ENCODE measurements at regions not wholly inside any gene's neighbourhood (a gene's known extent, or its start where the extent isn't known, plus 50 kb on each side); places are given as distances from the start of the nearest gene placed in this dataset.

GRCh38 chrX:25124391-25124790 is 108.6 kb upstream of the ARX start:
- Histone ChIP-seq H3K4me2 (no peak overlapping the region), H3K9me2 (ENCODE audit: insufficient read depth) (no peaks in the 10 kb centered on the region), H3K27me3 (ENCODE audit: insufficient read depth) (no peaks in the 10 kb centered on the region), H4K20me1 (replicated peaks; ENCODE audit: insufficient read depth) (no peaks in the 10 kb centered on the region), H2AFZ (no peak overlapping the region), H3K36me3 (ENCODE audit: insufficient read depth) (no peaks in the 10 kb centered on the region), H3K79me2 (replicated peaks; ENCODE audit: insufficient read depth) (no peaks in the 10 kb centered on the region), H3K4me1 (ENCODE audit: insufficient read depth) (no peaks in the 10 kb centered on the region), H3K4me3 (no peak overlapping the region), H3F3A (replicated peaks; ENCODE audit: low read depth) (no peaks in the 10 kb centered on the region), H3K27ac (ENCODE audit: low read depth) (no peak overlapping the region)
- no peak for DNase-seq (ENCODE audit: low spot score)
- no peak for ATAC-seq
- H3K4me1 Mint-ChIP-seq, result no peaks in the 10 kb centered on the region
- peaks cover 16% of the 10 kb centered on the region; the same call in 2 of the 3 replicates for H3K36me3 Mint-ChIP-seq (ENCODE audit: low read depth)
- TF ChIP-seq EZH2 (IDR thresholded peaks at IDR 0.05; ENCODE audit: low read depth, unreplicated experiment) (no peak), EZH2phosphoT487 (IDR thresholded peaks at IDR 0.05; ENCODE audit: unreplicated experiment) (no peak), STAT1 (IDR thresholded peaks at IDR 0.05; ENCODE audit: unreplicated experiment) (no peak), NANOG (IDR thresholded peaks at IDR 0.05; ENCODE audit: borderline replicate concordance) (no peak), ZNF331 (CRISPR knock-in tag; IDR thresholded peaks at IDR 0.05; ENCODE audit: low read depth) (no peak), ZNF462 (CRISPR knock-in tag; IDR thresholded peaks at IDR 0.05) (no peak), JUNB (IDR thresholded peaks at IDR 0.05; ENCODE audit: unreplicated experiment) (no peak), POLR2AphosphoS5 (IDR thresholded peaks at IDR 0.05; ENCODE audit: low read depth) (no peak), CREB1 (CRISPR knock-in tag; IDR thresholded peaks at IDR 0.05; ENCODE audit: low read depth) (no peak), ZNF114 (CRISPR knock-in tag; IDR thresholded peaks at IDR 0.05) (no peak), ETS1 (IDR thresholded peaks at IDR 0.05) (no peak)
- H3K4me3 Mint-ChIP-seq, result no peak overlapping the region
- H3K9me3 Mint-ChIP-seq, result peaks cover 24% of the 10 kb centered on the region
- peaks cover 3% of the 10 kb centered on the region for H3K27me3 Mint-ChIP-seq (ENCODE audit: insufficient read depth, low read depth, poor library complexity)
- H3K27ac Mint-ChIP-seq, result no peak overlapping the region
